Hypothalamus (tissue), 51 donors: ENCODE measurements at regions not wholly inside any gene's neighbourhood (a gene's known extent, or its start where the extent isn't known, plus 50 kb on each side); places are given as distances from the start of the nearest gene placed in this dataset.
"Not testable (repeated sequence)": the region's sequence is repeated elsewhere in the genome, so short reads cannot be mapped to it uniquely, and the experiment has no call there.

Experiments used
- DNase-seq, 51 donors: peaks; one replicate each; lab custom pipeline; 2025; lab: John Stamatoyannopoulos, UW

GRCh38 chr10:29702273-29703164 lies 67.7 kb upstream of the SVIL start:
- no peak for DNase-seq

DNA sequence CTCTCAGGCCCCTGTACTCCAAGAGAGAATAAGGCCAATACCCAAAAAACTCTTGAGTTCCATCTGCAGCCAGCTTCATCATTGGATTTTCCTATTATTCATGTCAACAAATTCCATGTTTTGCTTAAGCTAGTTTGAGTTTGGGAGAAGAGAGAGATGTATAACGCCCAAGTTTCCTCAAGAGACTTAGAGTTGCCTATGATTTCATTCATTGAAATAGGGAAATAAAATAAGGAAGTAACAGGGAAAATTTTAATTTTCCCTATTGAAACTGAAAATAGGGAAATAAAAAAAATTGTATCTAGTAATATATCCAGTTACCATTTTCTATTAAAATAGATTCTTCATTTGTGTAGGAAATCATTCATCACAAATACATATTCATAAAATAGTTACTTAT lies 66.5 kb upstream of the SVIL start:
- DNase-seq = no peak

DNA sequence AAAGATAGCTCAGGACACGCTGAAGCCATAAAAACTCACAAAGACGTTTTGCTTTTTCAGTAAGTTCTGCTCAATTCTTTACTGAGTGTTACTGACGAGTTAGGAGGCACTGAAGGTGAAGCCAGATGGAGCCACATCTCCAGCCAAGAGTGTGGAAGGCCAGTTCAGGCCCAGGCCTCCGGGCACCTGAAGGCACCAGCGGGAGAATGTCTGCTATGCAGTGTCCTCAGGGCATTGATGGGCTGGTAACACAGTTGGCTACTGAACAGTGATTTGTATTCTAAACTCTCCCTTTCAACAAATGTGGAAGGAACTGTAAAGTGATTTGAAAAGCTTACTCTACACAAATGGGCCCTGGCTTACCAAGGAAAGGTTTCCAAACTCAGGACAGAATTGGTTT lies 64.8 kb upstream of the SVIL start:
- no peak for DNase-seq

GRCh38 chr10:29698773-29699490 lies 64.2 kb upstream of the SVIL start:
- DNase-seq = no peak

- DNase-seq = not testable (repeated sequence)
These were observed 61.8 kb upstream of the SVIL start for GRCh38 chr10:29696581-29696980.

DNA sequence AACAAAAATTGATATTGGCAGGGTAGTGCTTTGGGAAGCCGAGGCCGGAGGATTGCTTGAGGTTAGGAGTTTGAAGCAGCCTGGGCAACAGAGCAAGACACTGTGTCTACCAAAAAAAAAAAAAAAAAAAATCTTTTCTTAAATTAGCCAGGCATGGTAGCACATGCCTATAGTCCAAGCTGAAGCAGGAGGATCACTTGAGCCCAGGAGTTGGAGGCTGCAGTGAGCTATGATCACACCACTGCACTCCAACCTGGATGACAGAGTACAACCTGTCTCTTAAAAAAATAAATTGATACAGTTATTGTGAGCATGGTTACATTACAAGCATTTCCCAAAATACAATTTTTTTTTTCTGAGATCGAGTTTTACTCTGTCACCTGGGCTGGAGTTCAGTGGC lies 59.4 kb upstream of the SVIL start:
- no peak for DNase-seq

DNA sequence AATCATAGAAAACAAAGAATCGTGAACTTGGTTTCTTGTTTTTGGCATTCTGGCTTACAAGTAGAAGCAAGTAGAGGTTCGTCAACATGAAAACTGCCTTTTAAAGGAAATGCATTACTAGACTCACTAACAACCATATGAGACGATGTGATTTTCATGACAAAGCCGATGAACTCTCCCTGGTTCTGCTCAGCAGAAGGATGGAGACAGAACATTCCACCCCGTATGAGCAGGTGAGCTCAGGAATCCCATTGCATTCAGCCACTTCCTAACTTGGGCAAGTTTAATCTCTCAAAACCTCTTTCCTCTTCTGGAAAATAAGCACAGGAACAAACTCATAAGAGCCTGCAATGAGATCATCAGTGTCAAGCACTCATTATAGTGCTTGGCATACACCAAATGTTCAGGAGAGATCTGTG lies 57.4 kb upstream of the SVIL start:
- DNase-seq = no peak

DNA sequence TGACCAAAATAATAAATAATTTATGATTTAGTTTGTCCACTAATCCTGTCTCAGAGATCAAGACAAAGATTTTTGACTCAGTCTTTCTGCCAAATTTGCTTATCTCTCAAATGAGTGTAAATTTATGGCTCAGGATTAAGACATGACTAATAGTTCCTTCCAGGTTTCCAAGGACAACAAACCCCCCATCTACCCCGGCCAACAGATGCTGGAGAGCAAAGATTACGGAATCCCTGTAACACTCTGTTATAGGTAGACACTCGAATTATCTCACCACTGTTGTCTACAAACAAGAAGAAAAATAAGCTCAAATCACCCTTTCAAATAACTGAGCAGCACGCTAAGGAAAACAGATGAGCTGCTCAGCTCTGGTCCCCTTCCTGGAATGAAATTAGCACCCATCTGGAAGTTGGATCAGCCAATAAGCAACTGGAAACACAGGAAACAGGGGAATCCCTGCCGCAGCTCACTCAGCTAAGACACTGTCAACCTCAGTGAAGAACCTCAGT lies 56.8 kb upstream of the SVIL start:
- DNase-seq = no peak

GRCh38 chr10:29689001-29689400 lies 54.2 kb upstream of the SVIL start:
- DNase-seq = no peak

GRCh38 chr10:29688230-29688661 lies 53.5 kb upstream of the SVIL start:
- peak in 4 of 51 donors; percentile 1 to 16 (median 5) for DNase-seq

GRCh38 chr10:29687421-29688164 lies 52.8 kb upstream of the SVIL start:
- no peak for DNase-seq

- no peak for DNase-seq
These were observed 50.7 kb upstream of the SVIL start for GRCh38 chr10:29685506-29685905.
